Hepatocyte (in vitro differentiated cells): ENCODE measurements at regions not wholly inside any gene's neighbourhood (a gene's known extent, or its start where the extent isn't known, plus 50 kb on each side); places are given as distances from the start of the nearest gene placed in this dataset.
"Not testable (repeated sequence)": the region's sequence is repeated elsewhere in the genome, so short reads cannot be mapped to it uniquely, and the experiment has no call there.

Experiments used
- DNase-seq: peaks from one replicate; pipeline ENCODE4 v3.0.0-alpha.2; 2016; ENCODE audit warnings: low spot score
- H2AFZ ChIP-seq: fragments of 200-600 bp; sonication (generic); 2 replicates; pipeline ENCODE4 v1.6.0; 2016; ENCODE audit warnings: antibody characterized with exemption, mild to moderate bottlenecking
- H3K27ac ChIP-seq: fragments of 200-600 bp; sonication (generic); 2 replicates; pipeline ENCODE4 v1.5.1; 2016; ENCODE audit warnings: mild to moderate bottlenecking
- H3K27me3 ChIP-seq: fragments of 200-600 bp; sonication (generic); 2 replicates; pipeline ENCODE4 v1.6.1; 2016
- H3K36me3 ChIP-seq: fragments of 200-600 bp; sonication (generic); replicated peaks from 2 replicates; pipeline ENCODE4 v1.5.1; 2016; ENCODE audit warnings: low read depth; ENCODE audit not compliant: insufficient read depth
- H3K4me1 ChIP-seq: fragments of 200-600 bp; sonication (generic); 2 replicates; pipeline ENCODE4 v1.5.1; 2016; ENCODE audit warnings: mild to moderate bottlenecking, moderate library complexity; ENCODE audit not compliant: insufficient read depth
- H3K4me2 ChIP-seq: fragments of 200-600 bp; sonication (generic); 2 replicates; pipeline ENCODE4 v1.6.0; 2016
- H3K4me3 ChIP-seq: fragments of 200-600 bp; sonication (generic); 2 replicates; pipeline ENCODE4 v1.5.1; 2016; ENCODE audit warnings: mild to moderate bottlenecking
- H3K79me2 ChIP-seq: fragments of 200-600 bp; sonication (generic); 2 replicates; pipeline ENCODE4 v1.6.0; 2017; ENCODE audit warnings: mild to moderate bottlenecking
- H3K9me2 ChIP-seq: fragments of 200-600 bp; sonication (generic); replicated peaks from 2 replicates; pipeline ENCODE4 v1.6.0; 2017; ENCODE audit warnings: mild to moderate bottlenecking; ENCODE audit not compliant: insufficient read depth
- H3K9me3 ChIP-seq: fragments of 200-600 bp; sonication (generic); 2 replicates; pipeline ENCODE4 v1.5.1; 2016; ENCODE audit warnings: low read depth, mild to moderate bottlenecking
- H4K20me1 ChIP-seq: fragments of 200-600 bp; sonication (generic); 2 replicates; pipeline ENCODE4 v1.6.0; 2016; ENCODE audit warnings: mild to moderate bottlenecking; ENCODE audit not compliant: insufficient read depth, poor library complexity, severe bottlenecking
- CTCF ChIP-seq: fragments of 200-600 bp; sonication (generic); IDR thresholded peaks from 2 replicates; pipeline ENCODE4 v1.5.1; 2016; ENCODE audit warnings: antibody characterized with exemption, mild to moderate bottlenecking; ENCODE audit not compliant: poor library complexity
- EZH2 ChIP-seq: fragments of 200-600 bp; sonication (generic); IDR thresholded peaks from 2 replicates; pipeline ENCODE4 v1.6.1; 2016; ENCODE audit warnings: antibody characterized with exemption, mild to moderate bottlenecking, borderline replicate concordance
- EZH2phosphoT487 ChIP-seq: fragments of 200-600 bp; sonication (generic); IDR thresholded peaks from one replicate; pipeline ENCODE4 v1.6.1; 2018; ENCODE audit warnings: antibody characterized with exemption, mild to moderate bottlenecking, low read depth, moderate library complexity; ENCODE audit not compliant: unreplicated experiment, severe bottlenecking
- WGBS: methylation state at CpG from one replicate; pipeline ENCODE4 v1.1.6; 2016; ENCODE audit warnings: low lambda C conversion rate; ENCODE audit errors: missing lambda C conversion rate; 5-methylcytosine and 5-hydroxymethylcytosine counted together

- peaks cover 6% of the 10 kb centered on the region for H3K9me3 ChIP-seq
- no peaks in the 10 kb centered on the region for H3K9me2 ChIP-seq
- WGBS, result 87% methylated on average over 4 of the region's 4 CpGs
- no peak overlapping the region for H3K27ac ChIP-seq
- no peak overlapping the region for H2AFZ ChIP-seq
- no peaks in the 10 kb centered on the region for H3K27me3 ChIP-seq
- no peak overlapping the region for H3K4me3 ChIP-seq
- no peaks in the 10 kb centered on the region for H3K36me3 ChIP-seq
- no peak for DNase-seq
- peaks cover 17% of the 10 kb centered on the region for H3K4me1 ChIP-seq
- H4K20me1 ChIP-seq, result no peaks in the 10 kb centered on the region
- peak overlapping the region; percentile 16 for H3K4me2 ChIP-seq
- TF ChIP-seq EZH2phosphoT487 (no peak), CTCF (no peak), EZH2 (no peak)
- peaks cover 51% of the 10 kb centered on the region for H3K79me2 ChIP-seq
These were observed 103.5 kb upstream of the FAM3C start for GRCh38 chr7:121499624-121500023.

GRCh38 chr7:121498816-121499215 lies 102.7 kb upstream of the FAM3C start:
- no peak overlapping the region for H2AFZ ChIP-seq
- H3K4me2 ChIP-seq, result peak overlapping the region; percentile 23
- DNase-seq, result no peak
- no peak for TF ChIP-seq CTCF
- no peak for TF ChIP-seq EZH2phosphoT487
- no peak for TF ChIP-seq EZH2
- H3K4me1 ChIP-seq, result peaks cover 11% of the 10 kb centered on the region
- no peaks in the 10 kb centered on the region for H3K27me3 ChIP-seq
- peaks cover 6% of the 10 kb centered on the region for H3K9me3 ChIP-seq
- WGBS, result 72% methylated on average over 1 of the region's 1 CpG
- H3K4me3 ChIP-seq, result no peak overlapping the region
- H3K79me2 ChIP-seq, result peaks cover 49% of the 10 kb centered on the region
- H3K36me3 ChIP-seq, result no peaks in the 10 kb centered on the region
- H4K20me1 ChIP-seq, result no peaks in the 10 kb centered on the region
- no peaks in the 10 kb centered on the region for H3K9me2 ChIP-seq
- peak overlapping the region; percentile 23 for H3K27ac ChIP-seq

- H3K27me3 ChIP-seq, H2AFZ ChIP-seq, H3K36me3 ChIP-seq, H3K27ac ChIP-seq, H3K4me2 ChIP-seq, H3K4me1 ChIP-seq, H4K20me1 ChIP-seq, H3K9me3 ChIP-seq, H3K9me2 ChIP-seq, DNase-seq, H3K4me3 ChIP-seq: not testable (repeated sequence)
- WGBS, result 80% methylated on average over 4 of the region's 4 CpGs
- peaks cover 45% of the 10 kb centered on the region for H3K79me2 ChIP-seq
These were observed 101.4 kb upstream of the FAM3C start for GRCh38 chr7:121497545-121497944.

GRCh38 chr7:121494516-121494915 lies 98.4 kb upstream of the FAM3C start:
- peaks cover 4% of the 10 kb centered on the region for H3K4me1 ChIP-seq
- H3K9me2 ChIP-seq, result no peaks in the 10 kb centered on the region
- H4K20me1 ChIP-seq, result no peaks in the 10 kb centered on the region
- H3K27me3 ChIP-seq, result no peaks in the 10 kb centered on the region
- TF ChIP-seq CTCF (no peak), EZH2 (no peak), EZH2phosphoT487 (no peak)
- H3K79me2 ChIP-seq, result peaks cover 51% of the 10 kb centered on the region
- H3K4me2 ChIP-seq, result no peak overlapping the region
- no peak overlapping the region for H3K27ac ChIP-seq
- H3K4me3 ChIP-seq, result no peak overlapping the region
- peaks cover 6% of the 10 kb centered on the region for H3K9me3 ChIP-seq
- DNase-seq, result no peak
- no peak overlapping the region for H2AFZ ChIP-seq
- no peaks in the 10 kb centered on the region for H3K36me3 ChIP-seq
